GM12878 (cell line): ENCODE measurements at regions not wholly inside any gene's neighbourhood (a gene's known extent, or its start where the extent isn't known, plus 50 kb on each side); places are given as distances from the start of the nearest gene placed in this dataset.

ENCODE experiments used
- ATAC-seq: fragments of 200-7000 bp; cut with Tn5 transposase; 3 replicates; pipeline ENCODE4 v1.9.1; 2020; ENCODE audit warnings: mild to moderate bottlenecking, moderate library complexity
- BruUV-seq: library from RNA; stranded (reverse); fragments of 400-500 nt; replicated peaks from 2 replicates; lab custom pipeline; 2021; lab: Mats Ljungman, UMichigan
- CTCF ChIA-PET: fragments of 300-600 bp; sonication (Branson Sonifier 250); formaldehyde crosslinking; extraction: SDS; loops from one replicate; lab custom pipeline; 2021; ENCODE audit warnings: inconsistent platforms; lab: Yijun Ruan, JAX
- POLR2A ChIA-PET: fragments of 350-600 bp; formaldehyde crosslinking; extraction: SDS; loops from one replicate; lab custom pipeline; 2021; ENCODE audit warnings: inconsistent platforms; lab: Charles Lee
- RAD21 ChIA-PET: fragments of 300-600 bp; sonication (Branson Sonifier 250); formaldehyde crosslinking; loops from one replicate; lab custom pipeline; 2023; ENCODE audit warnings: antibody characterized with exemption; ENCODE audit not compliant: unreplicated experiment; lab: Charles Lee
- SMC1A ChIA-PET: fragments of 300-600 bp; sonication (Branson Sonifier 250); formaldehyde crosslinking; loops from one replicate; lab custom pipeline; 2023; ENCODE audit not compliant: unreplicated experiment, uncharacterized antibody; lab: Charles Lee
- DNase-seq: peaks from one replicate; pipeline ENCODE4 v3.0.0-alpha.2; 2011; ENCODE audit warnings: low read depth, low spot score
- FAIRE-seq: peaks from 3 replicates; lab custom pipeline; 2011; peaks lifted over from hg19 to GRCh38; lab: Jason Lieb, UNC
- H2AFZ ChIP-seq: 2 replicates; pipeline ENCODE4 v1.6.0; 2011; ENCODE audit warnings: low read depth, low read length, control low read depth; ENCODE audit not compliant: control insufficient read depth
- H3K27ac ChIP-seq: 2 replicates; pipeline ENCODE4 v1.5.1; 2011; ENCODE audit warnings: control low read depth; ENCODE audit not compliant: control insufficient read depth, insufficient read depth
- H3K27me3 ChIP-seq, 2 experiments: replicated peaks in 1 of 2; 2 replicates each; pipeline versions ENCODE4 v1.6.0 to v1.6.1; 2011; ENCODE audit warnings: low read length in 1 of 2; ENCODE audit not compliant: control insufficient read depth in 2 of 2, insufficient read depth in 2 of 2
- H3K36me3 ChIP-seq, 2 experiments: 2 replicates each; pipeline ENCODE4 v1.5.1; 2011; ENCODE audit warnings: low read length in 1 of 2; ENCODE audit not compliant: control insufficient read depth in 2 of 2, insufficient read depth in 2 of 2
- H3K4me1 ChIP-seq: 2 replicates; pipeline ENCODE4 v1.6.1; 2011; ENCODE audit warnings: mild to moderate bottlenecking, low read length, moderate library complexity, mixed read lengths; ENCODE audit not compliant: control insufficient read depth, insufficient read depth
- H3K4me2 ChIP-seq: 2 replicates; pipeline ENCODE4 v1.6.0; 2011; ENCODE audit warnings: control low read depth; ENCODE audit not compliant: control insufficient read depth, insufficient read depth
- H3K4me3 ChIP-seq: fragments of 200-600 bp; sonication (generic); 2 replicates; pipeline ENCODE4 v1.5.1; 2016
- H3K79me2 ChIP-seq: 2 replicates; pipeline ENCODE4 v1.6.0; 2011; ENCODE audit warnings: low read length; ENCODE audit not compliant: control insufficient read depth, insufficient read depth
- H3K9ac ChIP-seq: 2 replicates; pipeline ENCODE4 v1.8.0; 2011; ENCODE audit warnings: low read length, control low read depth, mixed read lengths; ENCODE audit not compliant: control insufficient read depth, insufficient read depth
- H3K9me3 ChIP-seq: replicated peaks from 3 replicates; pipeline ENCODE4 v1.5.1; 2011; ENCODE audit warnings: mild to moderate bottlenecking, low read length; ENCODE audit not compliant: control insufficient read depth, insufficient read depth
- H4K20me1 ChIP-seq: 2 replicates; pipeline ENCODE4 v1.6.0; 2011; ENCODE audit not compliant: control insufficient read depth, insufficient read depth
- CHD1 ChIP-seq: IDR thresholded peaks from 2 replicates; pipeline ENCODE4 v1.6.1; 2012; ENCODE audit warnings: low read depth, low read length, improper control_type of control experiment
- E4F1 ChIP-seq: fragments of 450-650 bp; IDR thresholded peaks from 2 replicates; pipeline ENCODE4 v1.6.1; 2018; ENCODE audit warnings: borderline replicate concordance, mild to moderate bottlenecking; ENCODE audit not compliant: partially characterized antibody
- WGBS: methylation state at CpG from one replicate; pipeline ENCODE4 v1.1.6; 2016; ENCODE audit warnings: low lambda C conversion rate; ENCODE audit not compliant: insufficient replicate concordance, insufficient coverage; ENCODE audit errors: missing lambda C conversion rate; 5-methylcytosine and 5-hydroxymethylcytosine counted together
- in situ Hi-C: fragments of 300-500 bp; cut with MboI; formaldehyde crosslinking; loops from 9 replicates; pipeline ENCODE4 v1.14.3; 2018; ENCODE audit warnings: mixed read lengths
- intact Hi-C: fragments of 100-400 bp; cut with micrococcal nuclease; formaldehyde crosslinking; loops from one replicate; pipeline ENCODE4 v1.14.2; 2022; ENCODE audit not compliant: unreplicated experiment

DNA sequence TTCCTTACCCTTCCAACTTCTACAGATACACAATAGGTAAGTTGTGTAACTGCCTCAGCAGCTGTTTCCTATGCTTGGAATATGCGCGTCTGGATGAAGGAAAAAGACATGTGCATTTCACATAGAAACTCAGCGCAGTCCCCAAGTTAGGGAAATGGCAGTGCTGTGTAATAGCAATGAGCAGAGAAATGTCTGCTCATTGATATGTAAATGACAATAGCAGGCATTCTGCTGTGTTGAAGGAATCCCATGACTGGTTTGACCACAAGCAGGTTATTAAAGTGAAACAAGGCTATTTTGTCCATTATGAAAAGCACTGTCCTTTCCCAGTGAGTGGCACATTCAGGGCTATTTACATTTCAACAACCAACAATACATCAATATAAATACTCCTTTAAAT, 106.6 kb downstream of the BTG1 start (continued):
- no peak for TF ChIP-seq E4F1

DNA sequence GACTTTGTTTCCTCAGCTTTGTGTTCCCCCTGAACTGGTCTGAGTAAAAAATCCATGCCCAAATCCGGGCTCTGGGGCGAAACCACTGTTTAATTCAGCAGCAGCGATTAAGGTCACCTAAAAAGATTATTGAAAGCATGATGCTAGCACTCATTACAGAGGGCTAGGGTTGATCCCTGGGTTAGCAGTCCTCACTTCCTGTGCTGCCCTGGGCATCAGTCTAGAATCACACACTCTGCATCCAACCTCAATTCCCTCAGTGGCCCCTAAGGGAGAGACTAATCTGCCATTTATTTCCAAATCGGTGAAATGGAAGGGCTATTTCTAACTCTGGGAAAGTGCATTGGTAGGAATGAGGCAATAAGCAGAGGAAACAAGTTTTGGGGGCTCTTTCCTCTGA, 107.2 kb downstream of the BTG1 start:
- ATAC-seq (no peak), DNase-seq (no peak), FAIRE-seq (no peak)
- peaks cover 8% of the 10 kb centered on the region for H3K4me1 ChIP-seq
- BruUV-seq = no TSS peak
- no peak overlapping the region for H3K4me2 ChIP-seq
- no peaks in the 10 kb centered on the region for H3K36me3 ChIP-seq
- no peak overlapping the region for H2AFZ ChIP-seq
- no peak overlapping the region for H3K4me3 ChIP-seq
- no peak overlapping the region for H3K9ac ChIP-seq
- H3K9me3 ChIP-seq = no peaks in the 10 kb centered on the region; the same call in 1 of the 3 replicates
- intact Hi-C loops = loop anchor here (10.0 kb wide), 2 partner anchors 426 to 536 kb away; no protein-coding TSS in a partner anchor
- SMC1A ChIA-PET = interaction anchor here (1.0 to 3.0 kb wide), 3 partner anchors 10 to 99 kb away, joined by 3 to 16 read pairs (median 9); no protein-coding TSS in a partner anchor
- in situ Hi-C loops = no loop called here
- POLR2A ChIA-PET = no interaction called here
- RAD21 ChIA-PET = no interaction called here
- WGBS = 97% methylated on average over 4 of the region's 4 CpGs
- no peaks in the 10 kb centered on the region for H3K79me2 ChIP-seq
- H3K27me3 ChIP-seq = no peaks in the 10 kb centered on the region
- CTCF ChIA-PET = no interaction called here
- H4K20me1 ChIP-seq = no peaks in the 10 kb centered on the region
- H3K27ac ChIP-seq = no peak overlapping the region
- TF ChIP-seq CHD1 = no peak
- TF ChIP-seq, all 136 proteins: peak for 0
